ENCODE measurements at regions not wholly inside any gene's neighbourhood (a gene's known extent, or its start where the extent isn't known, plus 50 kb on each side); places are given as distances from the start of the nearest gene placed in this dataset.

- H3K4me1 Mint-ChIP-seq: no peaks in the 10 kb centered on the region
- H3K9me3 Mint-ChIP-seq: no peaks in the 10 kb centered on the region
- Histone ChIP-seq H3K4me3 (ENCODE audit: control insufficient read depth in 1 of 2, extremely low read depth in 1 of 2, low read length in 1 of 2) (no peak overlapping the region), H3K27ac (ENCODE audit: low read length) (no peak overlapping the region), H3K9me3 (no peaks in the 10 kb centered on the region), H3K27me3 (replicated peaks in 1 of 2; ENCODE audit: control insufficient read depth in 2 of 2, extremely low read depth in 1 of 2, insufficient read depth in 2 of 2, low read length in 1 of 2) (peaks cover 0 to 24% of the 10 kb centered on the region in 2 experiments), H3K36me3 (ENCODE audit: control insufficient read depth in 2 of 2, extremely low read depth in 1 of 2, insufficient read depth in 1 of 2, low read length in 1 of 2) (no peaks in the 10 kb centered on the region), H3K4me1 (ENCODE audit: control insufficient read depth in 1 of 2, extremely low read depth in 1 of 2, insufficient read depth in 2 of 2, low read length in 2 of 2) (no peaks in the 10 kb centered on the region)
- no peak overlapping the region for H3K27ac Mint-ChIP-seq
- DNase-seq (no peak), ATAC-seq (replicated peaks in 1 of 4) (no peak)
- POLR2A ChIA-PET: no interaction called here
- WGBS (ENCODE audit: insufficient coverage): 63% methylated on average over 30 of the region's 38 CpGs
- H3K4me3 Mint-ChIP-seq: no peak overlapping the region
- peaks cover 3 to 4% of the 10 kb centered on the region in 2 donors for H3K27me3 Mint-ChIP-seq
- H3K36me3 Mint-ChIP-seq: no peaks in the 10 kb centered on the region
- CTCF ChIA-PET: no interaction called here
Observed at GRCh38 chr22:48559647-48560388, 1267.9 kb downstream of the BRD1 start.

GRCh38 chr22:48558606-48559402 is 1268.9 kb downstream of the BRD1 start:
- H3K4me1 ChIP-seq (ENCODE audit: control insufficient read depth in 1 of 2, extremely low read depth in 1 of 2, insufficient read depth in 2 of 2, low read length in 2 of 2): no peaks in the 10 kb centered on the region
- H3K36me3 Mint-ChIP-seq: no peaks in the 10 kb centered on the region
- H3K4me3 Mint-ChIP-seq: no peak overlapping the region
- no peaks in the 10 kb centered on the region for H3K4me1 Mint-ChIP-seq
- peaks cover under 1 to 1% of the 10 kb centered on the region in 2 donors for H3K27me3 Mint-ChIP-seq
- POLR2A ChIA-PET: no interaction called here
- peaks cover 0 to 20% of the 10 kb centered on the region in 2 experiments for H3K27me3 ChIP-seq (replicated peaks in 1 of 2; ENCODE audit: control insufficient read depth in 2 of 2, extremely low read depth in 1 of 2, insufficient read depth in 2 of 2, low read length in 1 of 2)
- H3K9me3 ChIP-seq: no peaks in the 10 kb centered on the region
- no peaks in the 10 kb centered on the region for H3K36me3 ChIP-seq (ENCODE audit: control insufficient read depth in 2 of 2, extremely low read depth in 1 of 2, insufficient read depth in 1 of 2, low read length in 1 of 2)
- WGBS (ENCODE audit: insufficient coverage): 83% methylated on average over 20 of the region's 25 CpGs
- no peak for DNase-seq
- no peak overlapping the region for H3K27ac ChIP-seq (ENCODE audit: low read length)
- no peak overlapping the region for H3K27ac Mint-ChIP-seq
- ATAC-seq (replicated peaks in 1 of 4): no peak
- H3K4me3 ChIP-seq (ENCODE audit: control insufficient read depth in 1 of 2, extremely low read depth in 1 of 2, low read length in 1 of 2): no peak overlapping the region
- CTCF ChIA-PET: no interaction called here
- no peaks in the 10 kb centered on the region for H3K9me3 Mint-ChIP-seq

GRCh38 chr22:48558016-48558415 is 1269.7 kb downstream of the BRD1 start:
- Histone ChIP-seq H3K4me3 (ENCODE audit: control insufficient read depth in 1 of 2, extremely low read depth in 1 of 2, low read length in 1 of 2) (no peak overlapping the region), H3K27me3 (replicated peaks in 1 of 2; ENCODE audit: control insufficient read depth in 2 of 2, extremely low read depth in 1 of 2, insufficient read depth in 2 of 2, low read length in 1 of 2) (peaks cover 0 to 20% of the 10 kb centered on the region in 2 experiments), H3K9me3 (no peaks in the 10 kb centered on the region), H3K36me3 (ENCODE audit: control insufficient read depth in 2 of 2, extremely low read depth in 1 of 2, insufficient read depth in 1 of 2, low read length in 1 of 2) (no peaks in the 10 kb centered on the region), H3K4me1 (ENCODE audit: control insufficient read depth in 1 of 2, extremely low read depth in 1 of 2, insufficient read depth in 2 of 2, low read length in 2 of 2) (no peaks in the 10 kb centered on the region), H3K27ac (ENCODE audit: low read length) (no peak overlapping the region)
- no peak for DNase-seq
- ATAC-seq (replicated peaks in 1 of 4): no peak
- Mint-ChIP-seq H3K4me3 (no peak overlapping the region), H3K27ac (no peak overlapping the region), H3K4me1 (no peaks in the 10 kb centered on the region), H3K36me3 (no peaks in the 10 kb centered on the region), H3K9me3 (no peaks in the 10 kb centered on the region), H3K27me3 (peaks cover 0 to 2% of the 10 kb centered on the region in 2 donors)
- ChIA-PET POLR2A (no interaction called here), CTCF (no interaction called here)
- WGBS (ENCODE audit: insufficient coverage): 93% methylated on average over 9 of the region's 12 CpGs

- peaks cover 0 to 23% of the 10 kb centered on the region in 2 experiments for H3K27me3 ChIP-seq (replicated peaks in 1 of 2; ENCODE audit: control insufficient read depth in 2 of 2, extremely low read depth in 1 of 2, insufficient read depth in 2 of 2, low read length in 1 of 2)
- Mint-ChIP-seq H3K4me3 (no peak overlapping the region), H3K4me1 (no peaks in the 10 kb centered on the region), H3K36me3 (no peaks in the 10 kb centered on the region), H3K9me3 (no peaks in the 10 kb centered on the region), H3K27me3 (peaks cover 0 to 2% of the 10 kb centered on the region in 2 donors), H3K27ac (no peak overlapping the region)
- H3K4me3 ChIP-seq (ENCODE audit: control insufficient read depth in 1 of 2, extremely low read depth in 1 of 2, low read length in 1 of 2): no peak overlapping the region
- no peaks in the 10 kb centered on the region for H3K4me1 ChIP-seq (ENCODE audit: control insufficient read depth in 1 of 2, extremely low read depth in 1 of 2, insufficient read depth in 2 of 2, low read length in 2 of 2)
- 87% methylated on average over 11 of the region's 11 CpGs for WGBS (ENCODE audit: insufficient coverage)
- POLR2A ChIA-PET: no interaction called here
- no peaks in the 10 kb centered on the region for H3K36me3 ChIP-seq (ENCODE audit: control insufficient read depth in 2 of 2, extremely low read depth in 1 of 2, insufficient read depth in 1 of 2, low read length in 1 of 2)
- ATAC-seq (replicated peaks in 1 of 4) (no peak), DNase-seq (no peak)
- no peak overlapping the region for H3K27ac ChIP-seq (ENCODE audit: low read length)
- CTCF ChIA-PET: no interaction called here
- H3K9me3 ChIP-seq: no peaks in the 10 kb centered on the region
Observed at GRCh38 chr22:48557473-48557872, 1270.2 kb downstream of the BRD1 start.

- H3K9me3 Mint-ChIP-seq: no peaks in the 10 kb centered on the region
- no peak overlapping the region for H3K27ac Mint-ChIP-seq
- WGBS (ENCODE audit: insufficient coverage): 87% methylated on average over 11 of the region's 12 CpGs
- ATAC-seq (replicated peaks in 1 of 4) (no peak), DNase-seq (no peak)
- Histone ChIP-seq H3K27ac (ENCODE audit: low read length) (no peak overlapping the region), H3K4me1 (ENCODE audit: control insufficient read depth in 1 of 2, extremely low read depth in 1 of 2, insufficient read depth in 2 of 2, low read length in 2 of 2) (no peaks in the 10 kb centered on the region), H3K27me3 (replicated peaks in 1 of 2; ENCODE audit: control insufficient read depth in 2 of 2, extremely low read depth in 1 of 2, insufficient read depth in 2 of 2, low read length in 1 of 2) (peaks cover 0 to 27% of the 10 kb centered on the region in 2 experiments), H3K4me3 (ENCODE audit: control insufficient read depth in 1 of 2, extremely low read depth in 1 of 2, low read length in 1 of 2) (no peak overlapping the region), H3K36me3 (ENCODE audit: control insufficient read depth in 2 of 2, extremely low read depth in 1 of 2, insufficient read depth in 1 of 2, low read length in 1 of 2) (no peaks in the 10 kb centered on the region), H3K9me3 (no peaks in the 10 kb centered on the region)
- peaks cover 0 to 2% of the 10 kb centered on the region in 2 donors for H3K27me3 Mint-ChIP-seq
- H3K4me3 Mint-ChIP-seq: no peak overlapping the region
- no peaks in the 10 kb centered on the region for H3K4me1 Mint-ChIP-seq
- CTCF ChIA-PET: no interaction called here
- POLR2A ChIA-PET: no interaction called here
- no peaks in the 10 kb centered on the region for H3K36me3 Mint-ChIP-seq
Observed at GRCh38 chr22:48556751-48557150, 1270.9 kb downstream of the BRD1 start.

- ChIA-PET CTCF (no interaction called here), POLR2A (no interaction called here)
- no peaks in the 10 kb centered on the region for H3K4me1 ChIP-seq (ENCODE audit: control insufficient read depth in 1 of 2, extremely low read depth in 1 of 2, insufficient read depth in 2 of 2, low read length in 2 of 2)
- no peak for DNase-seq
- peaks cover 0 to 27% of the 10 kb centered on the region in 2 experiments for H3K27me3 ChIP-seq (replicated peaks in 1 of 2; ENCODE audit: control insufficient read depth in 2 of 2, extremely low read depth in 1 of 2, insufficient read depth in 2 of 2, low read length in 1 of 2)
- WGBS (ENCODE audit: insufficient coverage): 83% methylated on average over 3 of the region's 8 CpGs
- H3K4me3 ChIP-seq (ENCODE audit: control insufficient read depth in 1 of 2, extremely low read depth in 1 of 2, low read length in 1 of 2): no peak overlapping the region
- no peaks in the 10 kb centered on the region for H3K36me3 ChIP-seq (ENCODE audit: control insufficient read depth in 2 of 2, extremely low read depth in 1 of 2, insufficient read depth in 1 of 2, low read length in 1 of 2)
- no peak overlapping the region for H3K27ac ChIP-seq (ENCODE audit: low read length)
- Mint-ChIP-seq H3K36me3 (no peaks in the 10 kb centered on the region), H3K4me3 (no peak overlapping the region), H3K27me3 (peaks cover 0 to 2% of the 10 kb centered on the region in 2 donors), H3K4me1 (no peaks in the 10 kb centered on the region), H3K27ac (no peak overlapping the region), H3K9me3 (no peaks in the 10 kb centered on the region)
- ATAC-seq (replicated peaks in 1 of 4): no peak
- no peaks in the 10 kb centered on the region for H3K9me3 ChIP-seq
Observed at GRCh38 chr22:48556222-48556621, 1271.5 kb downstream of the BRD1 start.

Measured in T-cell (primary cell).